ENCODE measurements at regions not wholly inside any gene's neighbourhood (a gene's known extent, or its start where the extent isn't known, plus 50 kb on each side); places are given as distances from the start of the nearest gene placed in this dataset.
"Not testable (repeated sequence)": the region's sequence is repeated elsewhere in the genome, so short reads cannot be mapped to it uniquely, and the experiment has no call there.

GRCh38 chr17:21470422-21470821 lies 94.3 kb downstream of the KCNJ12 start:
- POLR2A ChIA-PET; H3K9me3 ChIP-seq (replicated peaks; ENCODE audit: control insufficient read depth, insufficient read depth, low read depth, low read length); H4K20me1 ChIP-seq (replicated peaks; ENCODE audit: control insufficient read depth, insufficient read depth, low read length); H3K4me3 ChIP-seq; H3K4me2 ChIP-seq (ENCODE audit: insufficient read depth, low read length); H3K36me3 ChIP-seq (ENCODE audit: control insufficient read depth, insufficient read depth, low read length); CTCF ChIA-PET (ENCODE audit: low intra/inter-chr PET ratio); H3K4me1 ChIP-seq (replicated peaks in 1 of 2; ENCODE audit: control insufficient read depth in 2 of 2, insufficient read depth in 2 of 2, low read length in 2 of 2); BruUV-seq (replicated peaks); H3K9me1 ChIP-seq (ENCODE audit: control insufficient read depth, insufficient read depth, low read length); in situ Hi-C loops (cut with MboI); DNase-seq (ENCODE audit: extremely low read depth in 1 of 4, low spot score in 3 of 4); H3K9ac ChIP-seq (ENCODE audit: insufficient read depth in 1 of 2, low read depth in 2 of 2, low read length in 2 of 2); ATAC-seq; H3K27me3 ChIP-seq (ENCODE audit: control insufficient read depth in 2 of 2, insufficient read depth in 2 of 2, low read length in 2 of 2); H3K79me2 ChIP-seq (ENCODE audit: control insufficient read depth, insufficient read depth, low read length); H3K27ac ChIP-seq (ENCODE audit: extremely low read depth, low read depth, low read length); H2AFZ ChIP-seq (ENCODE audit: low read depth, low read length); FAIRE-seq; intact Hi-C loops (cut with micrococcal nuclease): not testable (repeated sequence)
- WGBS (ENCODE audit: insufficient coverage, low coverage, missing lambda C conversion rate) = 5% methylated on average over 2 of the region's 3 CpGs

- no peak for TF ChIP-seq FOXA1 (IDR thresholded peaks at IDR 0.05; ENCODE audit: borderline replicate concordance)
- no peak for TF ChIP-seq NFXL1 (CRISPR knock-in tag; IDR thresholded peaks at IDR 0.05)
- TF ChIP-seq SREBF1 (IDR thresholded peaks at IDR 0.05; ENCODE audit: borderline replicate concordance, low read depth, low read length) = no peak
- TF ChIP-seq ATF7 (IDR thresholded peaks at IDR 0.05) = no peak
- no peak for TF ChIP-seq MYC (IDR thresholded peaks at IDR 0.05; ENCODE audit: low read depth, low read length)
- TF ChIP-seq MYC (CRISPR knock-in tag; IDR thresholded peaks at IDR 0.05; ENCODE audit: borderline replicate concordance, low read depth) = no peak
- TF ChIP-seq SREBF2 (CRISPR knock-in tag; IDR thresholded peaks at IDR 0.05) = no peak
- TF ChIP-seq SP2 (IDR thresholded peaks at IDR 0.05; ENCODE audit: extremely low read depth, low read depth, low read length, poor library complexity, severe bottlenecking) = no peak
- TF ChIP-seq MNT (conservative IDR thresholded peaks at IDR 0.05) = no peak
- TF ChIP-seq CHD1 (IDR thresholded peaks at IDR 0.05; ENCODE audit: low read length) = no peak
- TF ChIP-seq ETV1 (tag; conservative IDR thresholded peaks at IDR 0.05; ENCODE audit: low read depth) = no peak
- TF ChIP-seq RNF219 (CRISPR knock-in tag; IDR thresholded peaks at IDR 0.05) = no peak
- ChIA-PET POLR2A (no interaction called here), CTCF (ENCODE audit: low intra/inter-chr PET ratio) (no interaction called here)
- Histone ChIP-seq H3K9me3 (replicated peaks; ENCODE audit: control insufficient read depth, insufficient read depth, low read depth, low read length) (no peaks in the 10 kb centered on the region), H2AFZ (ENCODE audit: low read depth, low read length) (no peak overlapping the region), H3K79me2 (ENCODE audit: control insufficient read depth, insufficient read depth, low read length) (no peaks in the 10 kb centered on the region), H4K20me1 (replicated peaks; ENCODE audit: control insufficient read depth, insufficient read depth, low read length) (no peaks in the 10 kb centered on the region), H3K27me3 (ENCODE audit: control insufficient read depth in 2 of 2, insufficient read depth in 2 of 2, low read length in 2 of 2) (peaks cover 4 to 5% of the 10 kb centered on the region in 2 experiments; a peak in 4 of 5 replicates), H3K36me3 (ENCODE audit: control insufficient read depth, insufficient read depth, low read length) (no peaks in the 10 kb centered on the region), H3K4me1 (replicated peaks in 1 of 2; ENCODE audit: control insufficient read depth in 2 of 2, insufficient read depth in 2 of 2, low read length in 2 of 2) (no peaks in the 10 kb centered on the region; a peak in 2 of 5 replicates), H3K27ac (ENCODE audit: extremely low read depth, low read depth, low read length) (no peak overlapping the region), H3K4me2 (ENCODE audit: insufficient read depth, low read length) (no peak overlapping the region), H3K9ac (ENCODE audit: insufficient read depth in 1 of 2, low read depth in 2 of 2, low read length in 2 of 2) (no peak overlapping the region), H3K9me1 (ENCODE audit: control insufficient read depth, insufficient read depth, low read length) (no peaks in the 10 kb centered on the region), H3K4me3 (no peak overlapping the region)
- FAIRE-seq (no peak), DNase-seq (ENCODE audit: extremely low read depth in 1 of 4, low spot score in 3 of 4) (no peak), ATAC-seq (no peak)
- WGBS (ENCODE audit: insufficient coverage, low coverage, missing lambda C conversion rate) = 0% methylated on average over 1 of the region's 1 CpG
- no TSS peak for BruUV-seq (replicated peaks)
- intact Hi-C loops (cut with micrococcal nuclease) (no loop called here), in situ Hi-C loops (cut with MboI) (no loop called here)
Observed at GRCh38 chr17:21470861-21471260, 94.7 kb downstream of the KCNJ12 start.
